Body of pancreas (tissue), 4 donors: ENCODE measurements at regions not wholly inside any gene's neighbourhood (a gene's known extent, or its start where the extent isn't known, plus 50 kb on each side); places are given as distances from the start of the nearest gene placed in this dataset.
"Not testable (repeated sequence)": the region's sequence is repeated elsewhere in the genome, so short reads cannot be mapped to it uniquely, and the experiment has no call there.

Experiments used
- ATAC-seq: fragments of 150-250 bp; one replicate; pipeline ENCODE4 v1.9.1; 2016
- DNase-seq, 4 donors: peaks; one replicate each; pipeline ENCODE4 v3.0.0-alpha.2; 2019
- H3K27ac ChIP-seq, 4 donors: fragments of 200-600 bp; sonication (generic); 1 replicate in 3 of 4; 2 replicates in 1 of 4; pipeline versions ENCODE4 v1.5.1 to v1.6.1; 2016 to 2019; ENCODE audit warnings: mild to moderate bottlenecking in 1 of 4, mixed read lengths in 1 of 4, moderate library complexity in 1 of 4
- H3K27me3 ChIP-seq, 2 donors: fragments of 200-600 bp; sonication (generic); one replicate each; pipeline ENCODE4 v1.6.0; 2016; ENCODE audit warnings: mild to moderate bottlenecking in 1 of 2
- H3K36me3 ChIP-seq, 2 donors: fragments of 200-600 bp; sonication (generic); replicated peaks in 1 of 2; 2 replicates each; pipeline ENCODE4 v1.5.1; 2016; ENCODE audit warnings: low read depth in 2 of 2; ENCODE audit not compliant: insufficient read depth in 1 of 2
- H3K4me1 ChIP-seq: fragments of 200-600 bp; sonication (generic); one replicate; pipeline ENCODE4 v1.6.0; 2016
- H3K4me3 ChIP-seq, 2 donors: fragments of 200-600 bp; sonication (generic); 1 replicate in 1 of 2; 2 replicates in 1 of 2; pipeline ENCODE4 v1.5.1; 2016 to 2019
- H3K9me3 ChIP-seq, 3 donors: fragments of 200-600 bp; sonication (generic); 1 replicate in 2 of 3; 2 replicates in 1 of 3; pipeline ENCODE4 v1.5.1; 2016
- POLR2A ChIP-seq, 3 donors: fragments of 450-650 bp; IDR thresholded peaks; one replicate each; pipeline ENCODE4 v1.6.1; 2016; ENCODE audit warnings: antibody characterized with exemption in 3 of 3, mild to moderate bottlenecking in 2 of 3
- WGBS, 2 donors: methylation state at CpG; one replicate each; pipeline ENCODE4 v1.1.5; 2017; 5-methylcytosine and 5-hydroxymethylcytosine counted together
- intact Hi-C: fragments of 100-400 bp; cut with DNase I; formaldehyde crosslinking; loops from one replicate; pipeline ENCODE4 v1.15.1; 2023
- TF ChIP-seq, protein P1 (sequence below), 7 experiments: fragments of 450-650 bp in 4 of 7; fragments of 200-600 bp in 3 of 7; sonication (generic) in 3 of 7; IDR thresholded peaks; one replicate each; pipeline ENCODE4 v1.5.1; 2016 to 2019; ENCODE audit warnings: antibody characterized with exemption in 7 of 7

GRCh38 chr6:51203504-51203903 is 384.8 kb downstream of the TFAP2B start:
- WGBS, 2 donors, result 30 to 33% methylated on average over 1 of the region's 1 CpG
- DNase-seq (no peak), ATAC-seq (no peak)
- Histone ChIP-seq H3K36me3 (no peaks in the 10 kb centered on the region), H3K27ac (no peak overlapping the region), H3K4me3 (no peak overlapping the region), H3K4me1 (no peaks in the 10 kb centered on the region), H3K9me3 (no peaks in the 10 kb centered on the region), H3K27me3 (no peaks in the 10 kb centered on the region)
- intact Hi-C loops, result no loop called here
- TF ChIP-seq POLR2A (IDR thresholded peaks at IDR 0.05), result no peak
- TF ChIP-seq, protein P1, sequence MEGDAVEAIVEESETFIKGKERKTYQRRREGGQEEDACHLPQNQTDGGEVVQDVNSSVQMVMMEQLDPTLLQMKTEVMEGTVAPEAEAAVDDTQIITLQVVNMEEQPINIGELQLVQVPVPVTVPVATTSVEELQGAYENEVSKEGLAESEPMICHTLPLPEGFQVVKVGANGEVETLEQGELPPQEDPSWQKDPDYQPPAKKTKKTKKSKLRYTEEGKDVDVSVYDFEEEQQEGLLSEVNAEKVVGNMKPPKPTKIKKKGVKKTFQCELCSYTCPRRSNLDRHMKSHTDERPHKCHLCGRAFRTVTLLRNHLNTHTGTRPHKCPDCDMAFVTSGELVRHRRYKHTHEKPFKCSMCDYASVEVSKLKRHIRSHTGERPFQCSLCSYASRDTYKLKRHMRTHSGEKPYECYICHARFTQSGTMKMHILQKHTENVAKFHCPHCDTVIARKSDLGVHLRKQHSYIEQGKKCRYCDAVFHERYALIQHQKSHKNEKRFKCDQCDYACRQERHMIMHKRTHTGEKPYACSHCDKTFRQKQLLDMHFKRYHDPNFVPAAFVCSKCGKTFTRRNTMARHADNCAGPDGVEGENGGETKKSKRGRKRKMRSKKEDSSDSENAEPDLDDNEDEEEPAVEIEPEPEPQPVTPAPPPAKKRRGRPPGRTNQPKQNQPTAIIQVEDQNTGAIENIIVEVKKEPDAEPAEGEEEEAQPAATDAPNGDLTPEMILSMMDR (IDR thresholded peaks at IDR 0.05), result no peak

DNA sequence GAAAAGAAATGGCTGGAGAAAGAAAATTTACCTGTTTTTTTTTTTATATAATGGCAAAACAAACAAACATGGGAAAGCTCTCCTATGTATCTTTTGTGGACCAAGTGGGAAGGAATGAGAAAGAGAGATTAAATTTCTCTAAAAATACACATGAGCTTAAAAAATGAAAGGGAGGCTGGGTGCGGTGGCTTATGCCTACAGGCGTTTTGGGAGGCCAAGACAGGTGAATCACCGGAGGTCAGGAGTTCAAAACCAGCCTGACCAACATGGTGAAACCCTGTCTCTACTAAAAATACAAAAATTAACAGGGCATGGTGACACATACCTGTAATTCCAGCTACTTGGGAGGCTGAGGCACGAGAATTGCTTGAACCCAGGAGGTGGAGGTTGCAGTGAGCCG is 388.0 kb downstream of the TFAP2B start:
- DNase-seq, ATAC-seq, H3K27ac ChIP-seq, H3K36me3 ChIP-seq, H3K9me3 ChIP-seq, H3K4me3 ChIP-seq, H3K4me1 ChIP-seq, intact Hi-C loops, H3K27me3 ChIP-seq: not testable (repeated sequence)
- 66 to 69% methylated on average over 5 of the region's 5 CpGs for WGBS, 2 donors

GRCh38 chr6:51209651-51210050 is 391.0 kb downstream of the TFAP2B start:
- intact Hi-C loops, result no loop called here
- TF ChIP-seq, protein P1 (IDR thresholded peaks at IDR 0.05), result no peak
- no peak for TF ChIP-seq POLR2A (IDR thresholded peaks at IDR 0.05)
- DNase-seq (no peak), ATAC-seq (no peak)
- Histone ChIP-seq H3K9me3 (no peaks in the 10 kb centered on the region), H3K4me3 (no peak overlapping the region), H3K27ac (no peak overlapping the region), H3K27me3 (no peaks in the 10 kb centered on the region), H3K36me3 (no peaks in the 10 kb centered on the region), H3K4me1 (no peaks in the 10 kb centered on the region)
- WGBS, 2 donors, result 68 to 82% methylated on average over 1 of the region's 1 CpG

GRCh38 chr6:51213811-51214210 is 395.1 kb downstream of the TFAP2B start:
- H3K4me3 ChIP-seq, result no peak overlapping the region
- 10 to 18% methylated on average over 16 of the region's 16 CpGs for WGBS, 2 donors
- DNase-seq, result no peak

DNA sequence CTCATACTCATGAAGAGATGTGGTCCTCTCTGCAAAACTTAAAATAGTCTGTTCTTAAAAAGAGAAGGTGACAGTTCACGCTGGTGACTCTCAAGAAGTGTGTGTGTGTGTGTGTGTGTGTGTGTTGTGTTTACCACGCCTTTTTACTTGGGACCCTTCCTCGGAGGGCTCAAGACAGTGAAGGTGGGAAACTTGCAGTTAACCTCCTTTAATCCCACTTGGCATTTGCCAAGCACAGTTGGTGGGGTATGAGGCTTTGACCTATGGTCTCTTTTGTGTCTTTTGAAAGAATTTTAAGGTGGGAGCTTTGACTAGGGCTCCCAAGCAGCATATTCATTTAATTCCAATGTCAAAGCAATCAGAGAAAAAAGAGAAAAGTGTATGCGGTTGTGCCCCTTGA is 395.8 kb downstream of the TFAP2B start:
- DNase-seq, result no peak
- H3K27me3 ChIP-seq, result no peaks in the 10 kb centered on the region
- no peaks in the 10 kb centered on the region for H3K36me3 ChIP-seq
- no peaks in the 10 kb centered on the region for H3K9me3 ChIP-seq
- TF ChIP-seq POLR2A (IDR thresholded peaks at IDR 0.05), result no peak
- TF ChIP-seq, protein P1 (IDR thresholded peaks at IDR 0.05), result no peak
- no peak overlapping the region for H3K4me3 ChIP-seq
- intact Hi-C loops, result no loop called here
- H3K27ac ChIP-seq, result no peak overlapping the region
- 38 to 39% methylated on average over 4 of the region's 4 CpGs for WGBS, 2 donors
- H3K4me1 ChIP-seq, result no peaks in the 10 kb centered on the region
- ATAC-seq, result no peak

More at GRCh38 chr6:51213811-51214210, 395.1 kb downstream of the TFAP2B start:
- H3K27ac ChIP-seq, result no peak overlapping the region
- H3K27me3 ChIP-seq, result no peaks in the 10 kb centered on the region
- TF ChIP-seq, protein P1 (IDR thresholded peaks at IDR 0.05), result no peak
- no peak for TF ChIP-seq POLR2A (IDR thresholded peaks at IDR 0.05)
- intact Hi-C loops, result no loop called here
- H3K36me3 ChIP-seq, result no peaks in the 10 kb centered on the region
- no peak for ATAC-seq
- H3K4me1 ChIP-seq, result no peaks in the 10 kb centered on the region
- H3K9me3 ChIP-seq, result no peaks in the 10 kb centered on the region
